ENCODE measurements at regions not wholly inside any gene's neighbourhood (a gene's known extent, or its start where the extent isn't known, plus 50 kb on each side); places are given as distances from the start of the nearest gene placed in this dataset.
"Not testable (repeated sequence)": the region's sequence is repeated elsewhere in the genome, so short reads cannot be mapped to it uniquely, and the experiment has no call there.

- no peak for DNase-seq
These were observed 302.5 kb downstream of the RWDD3 start for GRCh38 chr1:95536501-95536900.

DNA sequence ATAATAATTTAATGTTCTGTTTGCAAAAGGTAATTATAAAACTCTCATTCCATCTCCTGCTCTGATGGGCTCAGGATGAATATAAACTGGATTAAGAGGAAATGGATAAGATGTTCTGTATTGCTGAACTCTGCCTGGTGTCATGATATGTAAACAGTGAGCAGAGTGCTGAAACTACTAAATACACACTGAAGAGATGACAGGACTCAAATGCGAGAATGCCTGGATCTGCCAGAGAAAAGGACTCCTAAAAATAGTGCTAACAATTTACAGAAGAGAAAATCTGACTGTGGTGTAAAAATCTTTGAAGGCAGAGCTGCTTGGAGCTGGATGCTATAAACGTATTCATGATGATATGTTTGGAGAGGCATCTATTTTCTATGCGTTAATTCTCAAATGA, 303.2 kb downstream of the RWDD3 start:
- DNase-seq = no peak

DNA sequence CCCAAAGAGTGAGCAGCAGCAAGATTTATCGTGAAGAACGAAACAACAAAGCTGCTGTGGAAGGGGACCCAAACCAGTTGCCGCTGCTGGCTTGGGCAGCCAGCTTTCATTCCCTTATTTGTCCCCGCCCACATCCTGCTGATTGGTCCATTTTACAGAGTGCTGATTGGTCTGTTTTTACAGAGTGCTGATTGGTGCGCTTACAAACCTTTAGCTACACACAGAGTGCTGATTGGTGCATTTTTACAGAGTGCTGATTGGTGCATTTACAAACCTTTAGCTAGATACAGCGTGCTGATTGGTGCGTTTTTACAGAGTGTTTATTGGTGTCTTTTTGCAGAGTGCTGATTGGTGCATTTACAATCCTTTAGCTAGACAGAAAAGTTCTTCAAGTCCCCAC, 304.2 kb downstream of the RWDD3 start:
- not testable (repeated sequence) for DNase-seq

- no peak for DNase-seq
These were observed 308.9 kb downstream of the RWDD3 start for GRCh38 chr1:95542936-95543335.

- no peak for DNase-seq
These were observed 313.0 kb downstream of the RWDD3 start for GRCh38 chr1:95547005-95547404.

DNA sequence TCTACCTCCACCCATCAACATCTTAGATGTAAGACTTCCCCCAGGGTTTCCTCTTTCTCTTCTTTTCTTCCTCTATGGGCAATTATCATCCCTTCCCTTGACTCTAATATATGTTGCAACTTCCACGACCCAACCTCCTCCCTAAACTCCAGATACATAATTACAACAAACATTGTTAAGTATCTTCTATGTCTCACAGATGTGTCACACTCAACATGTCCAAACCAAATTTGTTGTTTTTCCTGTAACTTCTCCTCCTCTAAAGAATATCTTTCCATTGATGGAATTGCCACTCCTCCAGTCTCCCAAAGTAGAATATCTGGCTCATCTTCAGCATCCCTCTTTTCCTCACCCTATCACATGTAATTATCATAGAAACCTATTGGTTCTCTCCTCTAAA, 314.2 kb downstream of the RWDD3 start:
- no peak for DNase-seq

DNA sequence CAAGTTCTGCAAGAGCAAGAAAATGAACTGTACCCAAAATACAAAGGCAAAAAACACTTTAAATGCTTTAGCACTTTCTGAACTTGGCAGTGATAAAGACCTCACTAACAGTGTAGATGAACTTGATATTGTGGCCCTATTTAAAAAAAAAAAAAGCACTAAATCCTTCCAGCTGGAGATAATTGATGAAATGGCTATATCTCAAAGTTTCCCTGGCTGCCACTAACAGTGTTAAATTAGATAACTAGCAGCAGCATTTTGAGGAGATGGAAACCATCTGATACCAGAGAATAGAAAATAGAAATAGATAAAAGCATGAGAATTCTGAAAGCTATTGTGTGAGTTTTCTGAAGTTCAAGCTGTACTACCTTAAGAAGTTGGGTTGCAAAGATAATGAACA, 317.2 kb downstream of the RWDD3 start:
- no peak for DNase-seq

- DNase-seq = no peak
These were observed 319.6 kb downstream of the RWDD3 start for GRCh38 chr1:95553595-95553994.

GRCh38 chr1:95554408-95554807, 320.4 kb downstream of the RWDD3 start:
- no peak for DNase-seq

DNA sequence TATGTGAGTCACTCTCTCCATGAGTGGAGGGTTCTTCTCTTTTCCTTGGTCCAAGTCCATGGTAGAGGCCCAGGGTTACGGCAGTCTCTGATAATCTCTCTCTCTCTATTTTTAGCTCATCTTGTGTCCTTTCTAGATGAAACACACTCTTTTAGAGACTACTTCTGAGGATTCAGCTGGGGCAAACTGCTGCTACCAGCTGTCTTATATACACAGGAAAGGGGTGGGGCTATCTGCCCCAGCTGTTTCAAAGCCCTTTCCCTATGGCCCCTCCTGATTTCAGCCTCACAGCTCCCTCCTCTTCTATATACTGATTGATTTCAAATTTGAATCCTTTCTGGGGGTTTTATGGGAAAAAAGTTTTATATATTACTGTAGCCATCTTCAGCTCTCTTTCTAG, 324.8 kb downstream of the RWDD3 start:
- DNase-seq = no peak

DNA sequence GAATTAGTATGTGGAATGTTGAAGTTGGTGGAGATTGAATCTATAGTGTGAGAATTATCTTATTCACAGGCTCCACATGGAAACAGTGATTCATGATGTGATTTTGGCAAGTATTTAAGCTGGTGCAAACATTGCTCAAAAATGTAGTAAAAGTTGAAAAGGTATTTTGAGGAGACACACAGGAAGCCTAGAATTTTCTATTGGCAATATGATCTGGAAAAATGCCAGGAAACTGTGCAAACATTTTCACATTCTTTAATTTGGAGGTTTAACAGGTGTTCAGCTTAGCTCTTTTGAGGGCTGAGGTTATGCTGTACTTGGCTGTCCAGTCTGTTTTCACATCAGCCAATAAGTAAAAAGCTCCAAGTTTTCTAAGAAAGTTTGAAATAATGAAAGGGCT, 327.3 kb downstream of the RWDD3 start:
- no peak for DNase-seq

- DNase-seq = no peak
These were observed 328.2 kb downstream of the RWDD3 start for GRCh38 chr1:95562230-95562629.

DNA sequence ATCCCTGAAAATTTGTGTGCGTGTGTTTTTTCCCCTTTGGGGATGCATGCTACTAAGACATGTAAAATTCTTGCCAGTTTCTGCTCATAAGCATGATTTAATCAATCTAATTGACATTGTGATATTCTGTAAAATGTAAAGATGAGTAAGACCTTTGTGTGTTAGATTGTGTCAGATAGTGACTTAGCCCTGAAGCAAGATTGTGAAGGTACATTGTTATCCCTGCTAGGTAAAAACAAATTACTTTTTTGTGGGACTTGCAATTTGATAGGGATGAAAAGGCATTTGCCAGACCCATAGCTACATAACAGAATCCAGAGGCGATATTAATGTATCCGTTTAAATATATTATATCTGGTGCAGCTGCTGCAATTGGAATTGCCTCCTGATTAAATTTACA, 338.0 kb downstream of the RWDD3 start:
- no peak for DNase-seq

- DNase-seq = no peak
These were observed 339.0 kb downstream of the RWDD3 start for GRCh38 chr1:95572962-95573361.

- DNase-seq = no peak
These were observed 341.3 kb downstream of the RWDD3 start for GRCh38 chr1:95575291-95575690.

- DNase-seq = no peak
These were observed 344.5 kb downstream of the RWDD3 start for GRCh38 chr1:95578462-95578861.

GRCh38 chr1:95582191-95582590, 348.2 kb downstream of the RWDD3 start:
- no peak for DNase-seq

DNA sequence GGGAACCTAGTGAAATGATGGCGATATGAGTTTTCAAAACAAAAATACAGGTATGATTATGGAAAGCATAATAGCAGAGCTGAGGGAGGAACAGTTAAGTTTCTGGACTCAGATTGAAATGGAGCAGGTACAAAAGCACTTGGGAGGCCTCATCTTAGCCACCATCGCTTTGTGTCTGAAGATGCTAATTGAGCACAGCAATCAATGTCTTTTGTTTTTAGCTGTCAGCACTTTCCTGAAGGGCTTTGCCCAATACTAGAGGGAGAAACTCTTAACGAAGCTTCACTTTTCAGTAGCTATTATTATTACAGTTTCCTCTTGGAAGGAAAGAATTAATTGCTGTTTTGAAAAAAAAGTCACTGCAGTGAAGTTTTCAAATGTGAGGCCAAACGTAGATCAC, 348.7 kb downstream of the RWDD3 start:
- no peak for DNase-seq

DNA sequence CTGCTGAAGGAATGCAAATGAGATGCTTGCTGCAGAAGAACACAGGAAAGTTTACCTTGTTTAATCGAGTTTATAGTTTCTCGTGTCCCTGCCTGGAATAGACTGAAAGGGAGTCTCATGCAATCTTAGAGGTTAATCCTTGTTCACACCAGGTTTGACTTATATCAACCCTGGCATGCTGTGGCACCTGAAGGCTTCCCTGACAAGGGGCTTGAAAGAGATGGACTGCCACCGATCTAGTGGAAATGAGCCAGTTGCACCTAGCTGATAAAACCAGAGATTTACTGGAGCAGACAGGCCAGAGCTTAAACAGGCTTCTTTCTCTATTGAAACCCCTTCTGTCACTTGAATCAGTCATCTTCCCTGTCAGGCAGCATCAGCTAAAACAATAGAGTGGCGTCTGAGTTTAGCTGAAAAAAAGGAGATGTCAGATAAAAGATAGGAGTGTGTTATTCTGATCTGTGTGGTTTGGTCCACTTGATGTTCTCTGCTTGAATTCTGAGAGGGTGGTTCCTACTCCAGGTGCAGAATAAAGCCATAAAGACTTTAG, 349.7 kb downstream of the RWDD3 start:
- no peak for DNase-seq

- no peak for DNase-seq
These were observed 350.3 kb downstream of the RWDD3 start for GRCh38 chr1:95584315-95584714.

DNA sequence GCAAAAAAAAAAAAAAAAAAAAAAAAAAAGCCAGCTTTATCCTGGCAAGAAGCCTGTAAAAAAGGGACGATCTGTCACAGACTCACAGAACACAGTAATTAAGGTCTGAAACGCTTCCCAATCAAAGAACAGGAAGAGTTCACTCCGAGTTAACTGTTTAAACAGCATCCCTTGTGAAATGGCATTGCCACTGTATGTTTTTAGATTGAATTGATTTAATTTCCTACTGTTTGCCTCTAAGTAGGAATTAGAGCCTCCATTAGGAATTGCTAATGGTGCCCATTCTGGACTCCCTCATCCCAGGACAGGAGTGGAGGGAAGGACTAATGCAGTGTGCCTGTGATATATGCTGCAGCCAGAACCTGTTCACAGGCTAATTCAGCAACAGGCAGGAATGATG, 370.8 kb downstream of the RWDD3 start:
- no peak for DNase-seq

GRCh38 chr1:95614197-95614596, 380.2 kb downstream of the RWDD3 start:
- DNase-seq = no peak

DNA sequence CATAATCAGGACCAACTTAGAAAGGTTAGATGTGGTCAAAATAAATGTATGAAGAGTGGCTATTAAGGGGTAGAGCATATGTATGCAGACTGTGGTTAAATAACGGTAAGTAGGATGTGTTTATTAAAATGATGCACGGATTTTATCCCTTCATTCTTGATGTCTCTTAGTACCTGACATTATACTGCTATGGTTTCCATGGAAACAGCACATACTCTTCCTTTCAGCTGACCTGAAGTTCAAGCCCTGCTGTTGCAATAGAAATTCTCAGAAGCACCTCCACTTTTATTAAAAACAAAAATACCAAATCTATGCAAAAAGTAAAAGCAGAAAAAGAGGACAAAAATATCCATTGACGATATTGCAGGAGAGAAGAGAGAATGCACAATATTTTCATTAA, 381.4 kb downstream of the RWDD3 start:
- no peak for DNase-seq

DNA sequence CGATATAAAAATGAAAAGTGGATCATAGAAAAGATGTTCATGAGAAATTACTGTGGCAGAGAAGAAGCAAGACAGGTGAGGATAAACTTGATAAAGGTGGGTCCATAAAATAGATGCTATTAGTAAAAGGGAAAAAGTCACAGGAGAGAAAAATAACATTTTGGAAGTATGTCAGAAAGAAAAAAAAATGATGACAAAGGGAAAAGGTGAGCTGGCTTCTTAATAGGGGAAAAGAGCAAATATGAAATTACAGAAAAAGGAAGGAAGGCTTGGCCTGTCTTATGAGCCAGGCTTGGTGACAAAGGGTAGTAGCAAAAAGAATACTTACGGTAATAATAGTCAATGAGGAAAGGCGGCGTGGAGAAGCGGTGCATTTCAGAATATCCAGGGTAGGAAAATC, 386.1 kb downstream of the RWDD3 start:
- no peak for DNase-seq

GRCh38 chr1:95622609-95623008, 388.6 kb downstream of the RWDD3 start:
- no peak for DNase-seq

DNA sequence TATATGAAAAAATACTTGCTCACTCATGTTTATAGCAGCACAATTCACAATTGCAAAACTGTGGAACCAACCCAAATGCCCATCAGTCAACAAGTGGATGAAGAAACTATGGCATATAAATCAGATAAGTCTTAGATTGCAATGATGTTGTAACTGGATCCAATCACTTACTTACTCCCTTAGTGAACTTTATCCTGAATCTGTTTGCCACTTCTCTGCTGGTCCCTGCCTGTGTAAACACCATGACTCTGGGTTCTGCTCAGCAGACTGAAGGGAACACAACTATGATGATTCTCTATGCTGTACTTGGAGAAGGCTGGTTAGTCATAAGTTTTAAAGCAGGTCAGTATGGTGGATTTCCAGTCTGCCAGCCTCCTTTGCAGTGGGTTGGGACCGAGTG, 391.2 kb downstream of the RWDD3 start:
- DNase-seq = no peak
